HCT116 (cell line): ENCODE measurements at regions not wholly inside any gene's neighbourhood (a gene's known extent, or its start where the extent isn't known, plus 50 kb on each side); places are given as distances from the start of the nearest gene placed in this dataset.

Source experiments
- ATAC-seq: fragments of 200-7000 bp; cut with Tn5 transposase; 2 replicates; pipeline ENCODE4 v1.9.1; 2020; ENCODE audit warnings: mild to moderate bottlenecking, moderate library complexity
- BruUV-seq: library from RNA; stranded (reverse); fragments of 400-500 nt; replicated peaks from 2 replicates; lab custom pipeline; 2021; lab: Mats Ljungman, UMichigan
- CTCF ChIA-PET: fragments of 300-600 bp; sonication (Branson Sonifier 250); formaldehyde crosslinking; loops from one replicate; lab custom pipeline; 2021; ENCODE audit warnings: antibody characterized with exemption; lab: Charles Lee
- POLR2A ChIA-PET: fragments of 300-600, 350-600 bp; sonication (Branson Sonifier 250); formaldehyde crosslinking; loops from one replicate; lab custom pipeline; 2021; ENCODE audit warnings: antibody characterized with exemption; lab: Charles Lee
- RAD21 ChIA-PET, 2 experiments: fragments of 300-600 bp; sonication (Branson Sonifier 250); formaldehyde crosslinking; loops; one replicate each; lab custom pipeline; 2023; ENCODE audit warnings: low total read pairs in 2 of 2; ENCODE audit not compliant: uncharacterized antibody in 2 of 2, unreplicated experiment in 2 of 2, low non-redundant PET in 1 of 2; lab: Charles Lee
- DNase-seq: peaks from one replicate; pipeline ENCODE4 v3.0.0-alpha.2; 2010; ENCODE audit warnings: low read depth, low spot score
- H2AFZ ChIP-seq: fragments of 200-600 bp; shearing (Covaris generic), sonication (generic); 2 replicates; pipeline ENCODE4 v1.6.1; 2017; ENCODE audit warnings: low read depth, mixed run types, mixed read lengths, antibody characterized with exemption, low read length; ENCODE audit not compliant: poor library complexity, severe bottlenecking
- H3K27ac ChIP-seq: 2 replicates; pipeline ENCODE4 v1.5.1; 2012; ENCODE audit warnings: low read depth, low read length
- H3K27me3 ChIP-seq: fragments of 200-600 bp; sonication (generic); 2 replicates; pipeline ENCODE4 v1.6.1; 2016; ENCODE audit warnings: mixed run types, low read length, mixed read lengths; ENCODE audit not compliant: insufficient read depth
- H3K36me3 ChIP-seq, 2 experiments: fragments of 200-500 bp in 1 of 2; fragments of 200-600 bp in 1 of 2; sonication (Bioruptor generic) in 1 of 2; sonication (generic) in 1 of 2; 2 replicates each; pipeline versions ENCODE4 v1.5.1 to v1.6.1; 2014 to 2016; ENCODE audit warnings: low read length in 2 of 2, inconsistent platforms in 1 of 2, mixed read lengths in 1 of 2, mixed run types in 1 of 2; ENCODE audit not compliant: insufficient read depth in 2 of 2, control insufficient read depth in 1 of 2
- H3K4me1 ChIP-seq, 2 experiments: fragments of 200-600 bp in 1 of 2; sonication (generic) in 1 of 2; 2 replicates each; pipeline versions ENCODE4 v1.5.1 to v1.6.1; 2012 to 2017; ENCODE audit warnings: low read length in 2 of 2, inconsistent platforms in 1 of 2, mild to moderate bottlenecking in 1 of 2, mixed read lengths in 1 of 2, mixed run types in 1 of 2, moderate library complexity in 1 of 2; ENCODE audit not compliant: insufficient read depth in 2 of 2, control insufficient read depth in 1 of 2
- H3K4me2 ChIP-seq: fragments of 200-600 bp; sonication (generic); 2 replicates; pipeline ENCODE4 v1.6.1; 2017; ENCODE audit warnings: mixed run types, low read length, mixed read lengths
- H3K4me3 ChIP-seq, 2 experiments: fragments of 200-600 bp in 1 of 2; sonication (generic) in 1 of 2; replicated peaks in 1 of 2; 2 replicates each; pipeline ENCODE4 v1.5.1; 2011 to 2016; ENCODE audit warnings: low read length in 2 of 2, control low read depth in 1 of 2, low read depth in 1 of 2, mild to moderate bottlenecking in 1 of 2, mixed read lengths in 1 of 2, mixed run types in 1 of 2
- H3K79me2 ChIP-seq: fragments of 200-600 bp; sonication (generic); 2 replicates; pipeline ENCODE4 v1.6.1; 2017; ENCODE audit warnings: mild to moderate bottlenecking, mixed run types, low read length, moderate library complexity, mixed read lengths; ENCODE audit not compliant: insufficient read depth
- H3K9ac ChIP-seq: fragments of 200-600 bp; sonication (generic); 2 replicates; pipeline ENCODE4 v1.6.1; 2016; ENCODE audit warnings: low read length, mixed read lengths
- H3K9me2 ChIP-seq: fragments of 200-600 bp; sonication (generic), shearing (Covaris generic); 2 replicates; pipeline ENCODE4 v1.6.1; 2017; ENCODE audit warnings: mixed run types, mild to moderate bottlenecking, moderate library complexity; ENCODE audit not compliant: insufficient read depth
- H3K9me3 ChIP-seq, 2 experiments: fragments of 200-500 bp in 1 of 2; fragments of 200-600 bp in 1 of 2; sonication (Bioruptor generic) in 1 of 2; sonication (generic) in 1 of 2; 2 replicates each; pipeline ENCODE4 v1.6.1; 2014 to 2017; ENCODE audit warnings: low read length in 2 of 2, mixed read lengths in 2 of 2, inconsistent platforms in 1 of 2, low read depth in 1 of 2, mild to moderate bottlenecking in 1 of 2, mixed run types in 1 of 2, moderate library complexity in 1 of 2; ENCODE audit not compliant: control insufficient read depth in 1 of 2, insufficient read depth in 1 of 2
- H4K20me1 ChIP-seq: fragments of 200-600 bp; sonication (generic), shearing (Covaris generic); 2 replicates; pipeline ENCODE4 v1.6.1; 2017; ENCODE audit warnings: mixed run types, mild to moderate bottlenecking, moderate library complexity; ENCODE audit not compliant: insufficient read depth
- CBX3 ChIP-seq: IDR thresholded peaks from 2 replicates; pipeline ENCODE4 v1.6.1; 2012; ENCODE audit warnings: low read depth
- CEBPB ChIP-seq: IDR thresholded peaks from 2 replicates; pipeline ENCODE4 v1.6.1; 2012; ENCODE audit warnings: low read depth
- EGR1 ChIP-seq: IDR thresholded peaks from 2 replicates; pipeline ENCODE4 v1.6.1; 2012; ENCODE audit warnings: low read depth
- EZH2 ChIP-seq: fragments of 200-600 bp; sonication (generic); IDR thresholded peaks from 2 replicates; pipeline ENCODE4 v1.6.1; 2017; ENCODE audit warnings: antibody characterized with exemption, mixed run types
- EZH2phosphoT487 ChIP-seq: fragments of 200-600 bp; IDR thresholded peaks from 2 replicates; pipeline ENCODE4 v1.6.1; 2018; ENCODE audit warnings: antibody characterized with exemption, borderline replicate concordance
- FOSL1 ChIP-seq: IDR thresholded peaks from 2 replicates; pipeline ENCODE4 v1.6.1; 2012; ENCODE audit warnings: low read depth
- JUND ChIP-seq: IDR thresholded peaks from 2 replicates; pipeline ENCODE4 v1.6.1; 2012
- POLR2A ChIP-seq: IDR thresholded peaks from 2 replicates; pipeline ENCODE4 v1.7.0; 2011; ENCODE audit warnings: borderline replicate concordance; ENCODE audit not compliant: insufficient read depth, insufficient read length; ENCODE audit errors: extremely low read depth
- POLR2AphosphoS5 ChIP-seq: IDR thresholded peaks from 2 replicates; pipeline ENCODE4 v1.6.1; 2011; ENCODE audit warnings: mild to moderate bottlenecking, low read depth, low read length, moderate library complexity
- RAD21 ChIP-seq: IDR thresholded peaks from 2 replicates; pipeline ENCODE4 v1.6.1; 2012; ENCODE audit warnings: low read depth, mild to moderate bottlenecking
- SIN3A ChIP-seq: IDR thresholded peaks from 2 replicates; pipeline ENCODE4 v1.6.1; 2012; ENCODE audit warnings: low read depth
- SP1 ChIP-seq: IDR thresholded peaks from 2 replicates; pipeline ENCODE4 v1.6.1; 2012; ENCODE audit warnings: low read depth
- TCF7L2 ChIP-seq: IDR thresholded peaks from 2 replicates; pipeline ENCODE4 v1.7.0; 2011; ENCODE audit warnings: borderline replicate concordance, inconsistent platforms; ENCODE audit not compliant: insufficient read depth, insufficient read length; ENCODE audit errors: extremely low read depth
- YY1 ChIP-seq: IDR thresholded peaks from 2 replicates; pipeline ENCODE4 v1.6.1; 2011; ENCODE audit warnings: low read length, low read depth, moderate library complexity, mild to moderate bottlenecking; ENCODE audit not compliant: insufficient replicate concordance; ENCODE audit errors: extremely low read depth
- ZFX ChIP-seq: fragments of 450-650 bp; IDR thresholded peaks from 2 replicates; pipeline ENCODE4 v1.6.1; 2017
- ZNF274 ChIP-seq: fragments of 200-500 bp; sonication (Bioruptor generic); IDR thresholded peaks from 2 replicates; pipeline ENCODE4 v1.6.1; 2014; ENCODE audit warnings: mild to moderate bottlenecking, low read depth, low read length, inconsistent platforms
- intact Hi-C: fragments of 100-400 bp; cut with micrococcal nuclease; formaldehyde crosslinking; loops from 2 replicates; pipeline ENCODE4 v1.10.0; 2022
- TF ChIP-seq, protein P1 (sequence below): IDR thresholded peaks from 2 replicates; pipeline ENCODE4 v1.6.1; 2012; ENCODE audit warnings: low read depth
- TF ChIP-seq, protein P2 (sequence below), 3 experiments: fragments of 200-600 bp in 1 of 3; sonication (generic) in 1 of 3; IDR thresholded peaks in 2 of 3; conservative IDR thresholded peaks in 1 of 3; 2 replicates each; pipeline ENCODE4 v1.5.1; 2012 to 2017; ENCODE audit warnings: low read depth in 2 of 3, low read length in 2 of 3, antibody characterized with exemption in 1 of 3, borderline replicate concordance in 1 of 3, control low read depth in 1 of 3, mild to moderate bottlenecking in 1 of 3, mixed read lengths in 1 of 3, mixed run types in 1 of 3, moderate library complexity in 1 of 3; ENCODE audit not compliant: insufficient read depth in 1 of 3
- TF ChIP-seq, protein P3 (sequence below): IDR thresholded peaks from 2 replicates; pipeline ENCODE4 v1.6.1; 2011; ENCODE audit warnings: mild to moderate bottlenecking, low read length, moderate library complexity; ENCODE audit not compliant: insufficient replicate concordance; ENCODE audit errors: extremely low read depth

DNA sequence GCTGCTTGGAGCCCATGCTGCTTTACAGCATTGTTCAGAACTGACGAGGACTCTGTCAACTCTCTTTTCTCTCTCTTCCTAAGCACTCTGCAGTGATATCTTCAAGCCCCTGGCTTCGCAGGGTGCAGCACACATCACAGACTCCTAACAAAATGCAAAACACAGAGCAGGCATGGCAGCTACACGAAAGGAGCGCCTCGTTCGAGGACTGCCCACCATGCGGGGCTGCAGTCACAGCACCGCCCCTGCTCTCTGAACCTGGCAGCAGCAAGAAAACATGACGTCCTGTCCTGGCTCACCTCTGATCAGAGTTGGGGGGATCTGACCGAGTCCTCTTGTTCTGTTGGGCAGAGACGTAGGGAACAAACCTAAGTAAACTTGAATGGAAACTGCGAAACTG lies 281.7 kb downstream of the CDH26 start (continued):
- TF ChIP-seq CBX3 = no peak
- no peak for TF ChIP-seq POLR2AphosphoS5

DNA sequence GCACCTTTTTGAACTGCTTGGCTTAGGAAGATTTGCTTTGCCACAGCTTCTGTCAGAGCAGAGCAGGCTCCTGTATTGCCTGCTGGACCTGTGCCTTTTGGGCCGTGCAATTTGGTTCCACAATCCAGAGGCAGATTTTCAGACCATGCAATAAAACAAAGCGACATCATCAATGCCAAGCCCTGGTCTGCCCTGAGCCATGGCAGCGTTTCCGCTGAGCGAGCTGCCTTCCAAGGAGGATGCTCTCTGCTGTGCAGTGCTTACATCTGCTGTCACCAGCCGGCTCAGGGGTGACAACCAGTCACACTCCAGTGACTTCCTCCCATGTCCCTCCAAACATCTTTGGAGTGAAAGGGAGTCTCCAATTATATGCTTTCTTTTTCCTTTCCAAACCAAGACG lies 282.2 kb downstream of the CDH26 start:
- CTCF ChIA-PET = no interaction called here
- DNase-seq (no peak), ATAC-seq (no peak)
- RAD21 ChIA-PET = no interaction called here
- H3K27me3 ChIP-seq = 0 out of 2 replicates have a peak, but pooled peaks cover 4% of the 10 kb centered on the region
- H2AFZ ChIP-seq = no peak overlapping the region
- no peaks in the 10 kb centered on the region for H4K20me1 ChIP-seq
- BruUV-seq = no TSS peak
- H3K4me1 ChIP-seq = no peaks in the 10 kb centered on the region
- H3K27ac ChIP-seq = no peak overlapping the region
- H3K79me2 ChIP-seq = no peaks in the 10 kb centered on the region
- TF ChIP-seq SIN3A (no peak), EGR1 (no peak), JUND (no peak), RAD21 (no peak), YY1 (no peak), CEBPB (no peak), EZH2phosphoT487 (no peak), POLR2AphosphoS5 (no peak), POLR2A (no peak), CBX3 (no peak), FOSL1 (no peak), ZFX (no peak), SP1 (no peak), TCF7L2 (no peak), EZH2 (no peak), ZNF274 (no peak)
- TF ChIP-seq, protein P1, sequence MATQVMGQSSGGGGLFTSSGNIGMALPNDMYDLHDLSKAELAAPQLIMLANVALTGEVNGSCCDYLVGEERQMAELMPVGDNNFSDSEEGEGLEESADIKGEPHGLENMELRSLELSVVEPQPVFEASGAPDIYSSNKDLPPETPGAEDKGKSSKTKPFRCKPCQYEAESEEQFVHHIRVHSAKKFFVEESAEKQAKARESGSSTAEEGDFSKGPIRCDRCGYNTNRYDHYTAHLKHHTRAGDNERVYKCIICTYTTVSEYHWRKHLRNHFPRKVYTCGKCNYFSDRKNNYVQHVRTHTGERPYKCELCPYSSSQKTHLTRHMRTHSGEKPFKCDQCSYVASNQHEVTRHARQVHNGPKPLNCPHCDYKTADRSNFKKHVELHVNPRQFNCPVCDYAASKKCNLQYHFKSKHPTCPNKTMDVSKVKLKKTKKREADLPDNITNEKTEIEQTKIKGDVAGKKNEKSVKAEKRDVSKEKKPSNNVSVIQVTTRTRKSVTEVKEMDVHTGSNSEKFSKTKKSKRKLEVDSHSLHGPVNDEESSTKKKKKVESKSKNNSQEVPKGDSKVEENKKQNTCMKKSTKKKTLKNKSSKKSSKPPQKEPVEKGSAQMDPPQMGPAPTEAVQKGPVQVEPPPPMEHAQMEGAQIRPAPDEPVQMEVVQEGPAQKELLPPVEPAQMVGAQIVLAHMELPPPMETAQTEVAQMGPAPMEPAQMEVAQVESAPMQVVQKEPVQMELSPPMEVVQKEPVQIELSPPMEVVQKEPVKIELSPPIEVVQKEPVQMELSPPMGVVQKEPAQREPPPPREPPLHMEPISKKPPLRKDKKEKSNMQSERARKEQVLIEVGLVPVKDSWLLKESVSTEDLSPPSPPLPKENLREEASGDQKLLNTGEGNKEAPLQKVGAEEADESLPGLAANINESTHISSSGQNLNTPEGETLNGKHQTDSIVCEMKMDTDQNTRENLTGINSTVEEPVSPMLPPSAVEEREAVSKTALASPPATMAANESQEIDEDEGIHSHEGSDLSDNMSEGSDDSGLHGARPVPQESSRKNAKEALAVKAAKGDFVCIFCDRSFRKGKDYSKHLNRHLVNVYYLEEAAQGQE = no peak
- TF ChIP-seq, protein P2, sequence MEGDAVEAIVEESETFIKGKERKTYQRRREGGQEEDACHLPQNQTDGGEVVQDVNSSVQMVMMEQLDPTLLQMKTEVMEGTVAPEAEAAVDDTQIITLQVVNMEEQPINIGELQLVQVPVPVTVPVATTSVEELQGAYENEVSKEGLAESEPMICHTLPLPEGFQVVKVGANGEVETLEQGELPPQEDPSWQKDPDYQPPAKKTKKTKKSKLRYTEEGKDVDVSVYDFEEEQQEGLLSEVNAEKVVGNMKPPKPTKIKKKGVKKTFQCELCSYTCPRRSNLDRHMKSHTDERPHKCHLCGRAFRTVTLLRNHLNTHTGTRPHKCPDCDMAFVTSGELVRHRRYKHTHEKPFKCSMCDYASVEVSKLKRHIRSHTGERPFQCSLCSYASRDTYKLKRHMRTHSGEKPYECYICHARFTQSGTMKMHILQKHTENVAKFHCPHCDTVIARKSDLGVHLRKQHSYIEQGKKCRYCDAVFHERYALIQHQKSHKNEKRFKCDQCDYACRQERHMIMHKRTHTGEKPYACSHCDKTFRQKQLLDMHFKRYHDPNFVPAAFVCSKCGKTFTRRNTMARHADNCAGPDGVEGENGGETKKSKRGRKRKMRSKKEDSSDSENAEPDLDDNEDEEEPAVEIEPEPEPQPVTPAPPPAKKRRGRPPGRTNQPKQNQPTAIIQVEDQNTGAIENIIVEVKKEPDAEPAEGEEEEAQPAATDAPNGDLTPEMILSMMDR (IDR thresholded peaks at IDR 0.05 in 2 of 3, conservative IDR thresholded peaks at IDR 0.05 in 1 of 3; ENCODE audit: borderline replicate concordance in 1 of 3, insufficient read depth in 1 of 3, low read depth in 2 of 3, low read length in 2 of 3) = no peak
- TF ChIP-seq, protein P3, sequence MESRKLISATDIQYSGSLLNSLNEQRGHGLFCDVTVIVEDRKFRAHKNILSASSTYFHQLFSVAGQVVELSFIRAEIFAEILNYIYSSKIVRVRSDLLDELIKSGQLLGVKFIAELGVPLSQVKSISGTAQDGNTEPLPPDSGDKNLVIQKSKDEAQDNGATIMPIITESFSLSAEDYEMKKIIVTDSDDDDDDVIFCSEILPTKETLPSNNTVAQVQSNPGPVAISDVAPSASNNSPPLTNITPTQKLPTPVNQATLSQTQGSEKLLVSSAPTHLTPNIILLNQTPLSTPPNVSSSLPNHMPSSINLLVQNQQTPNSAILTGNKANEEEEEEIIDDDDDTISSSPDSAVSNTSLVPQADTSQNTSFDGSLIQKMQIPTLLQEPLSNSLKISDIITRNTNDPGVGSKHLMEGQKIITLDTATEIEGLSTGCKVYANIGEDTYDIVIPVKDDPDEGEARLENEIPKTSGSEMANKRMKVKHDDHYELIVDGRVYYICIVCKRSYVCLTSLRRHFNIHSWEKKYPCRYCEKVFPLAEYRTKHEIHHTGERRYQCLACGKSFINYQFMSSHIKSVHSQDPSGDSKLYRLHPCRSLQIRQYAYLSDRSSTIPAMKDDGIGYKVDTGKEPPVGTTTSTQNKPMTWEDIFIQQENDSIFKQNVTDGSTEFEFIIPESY = no peak
- POLR2A ChIA-PET = no interaction called here
- no peaks in the 10 kb centered on the region for H3K9me3 ChIP-seq
- intact Hi-C loops = no loop called here
- no peak overlapping the region for H3K4me3 ChIP-seq
- no peaks in the 10 kb centered on the region for H3K36me3 ChIP-seq
- no peaks in the 10 kb centered on the region for H3K9me2 ChIP-seq
- no peak overlapping the region for H3K4me2 ChIP-seq
- no peak overlapping the region for H3K9ac ChIP-seq
